NAMALWA (cell line): ENCODE measurements at regions not wholly inside any gene's neighbourhood (a gene's known extent, or its start where the extent isn't known, plus 50 kb on each side); places are given as distances from the start of the nearest gene placed in this dataset.
A peak's percentile ranks its signal among the peaks of the same experiment; 100 is the strongest.
"Not testable (repeated sequence)": the region's sequence is repeated elsewhere in the genome, so short reads cannot be mapped to it uniquely, and the experiment has no call there.

Experiments
- DNase-seq: peaks from one replicate; pipeline ENCODE4 v3.0.0-alpha.2; 2015; ENCODE audit warnings: low spot score

- DNase-seq = no peak
Observed at GRCh38 chr13:103894626-103895025, 828.4 kb upstream of the SLC10A2 start.

DNA sequence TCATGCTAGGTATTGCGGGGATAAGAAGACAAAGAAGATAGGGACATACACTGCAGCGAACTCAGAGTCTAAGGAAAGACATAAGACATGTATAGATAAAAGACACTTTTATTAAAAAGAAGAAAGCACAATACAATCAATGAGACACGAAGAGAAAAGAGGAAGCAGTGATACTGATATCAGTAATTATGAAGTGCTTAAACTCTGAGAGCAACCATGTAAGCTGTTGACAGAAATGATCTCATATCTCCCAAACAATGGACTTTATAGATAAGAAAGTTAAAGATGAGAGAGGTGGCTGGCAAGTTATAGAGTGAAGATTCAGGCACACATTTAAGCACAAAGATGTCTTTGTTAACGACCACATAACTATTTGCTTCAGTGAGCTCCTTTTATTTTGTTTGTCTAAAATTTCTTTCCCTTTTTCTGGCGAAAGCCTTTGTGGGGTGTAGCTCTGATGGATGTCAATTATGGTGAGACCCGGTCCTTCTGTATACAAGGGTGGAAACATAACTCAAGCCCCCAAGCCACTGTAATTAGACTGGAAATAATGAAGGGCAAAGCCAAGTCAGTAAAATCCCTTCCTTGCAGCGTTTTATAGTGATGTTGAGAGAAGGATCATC lies 818.0 kb upstream of the SLC10A2 start:
- no peak for DNase-seq

GRCh38 chr13:103883698-103884097 lies 817.5 kb upstream of the SLC10A2 start:
- DNase-seq = no peak

- no peak for DNase-seq
Observed at GRCh38 chr13:103883164-103883563, 816.9 kb upstream of the SLC10A2 start.

DNA sequence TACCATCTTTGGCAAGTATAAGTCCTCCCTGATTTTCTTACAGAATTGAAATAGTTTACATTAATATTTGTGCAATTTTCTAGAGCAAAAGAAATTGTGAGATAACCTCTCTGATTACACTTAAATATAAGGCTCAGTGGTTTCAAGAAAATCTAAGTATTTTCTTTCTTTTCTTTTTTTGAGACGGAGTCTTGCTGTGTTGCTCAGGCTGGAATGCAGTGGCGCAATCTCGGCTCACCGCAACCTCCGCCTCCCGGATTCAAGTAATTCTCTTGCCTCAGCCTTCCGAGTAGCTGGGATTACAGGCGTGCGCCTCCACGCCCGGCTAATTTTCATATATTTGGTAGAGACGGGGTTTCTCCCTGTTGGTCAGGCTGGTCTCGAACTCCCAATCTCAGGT lies 813.9 kb upstream of the SLC10A2 start:
- not testable (repeated sequence) for DNase-seq

DNA sequence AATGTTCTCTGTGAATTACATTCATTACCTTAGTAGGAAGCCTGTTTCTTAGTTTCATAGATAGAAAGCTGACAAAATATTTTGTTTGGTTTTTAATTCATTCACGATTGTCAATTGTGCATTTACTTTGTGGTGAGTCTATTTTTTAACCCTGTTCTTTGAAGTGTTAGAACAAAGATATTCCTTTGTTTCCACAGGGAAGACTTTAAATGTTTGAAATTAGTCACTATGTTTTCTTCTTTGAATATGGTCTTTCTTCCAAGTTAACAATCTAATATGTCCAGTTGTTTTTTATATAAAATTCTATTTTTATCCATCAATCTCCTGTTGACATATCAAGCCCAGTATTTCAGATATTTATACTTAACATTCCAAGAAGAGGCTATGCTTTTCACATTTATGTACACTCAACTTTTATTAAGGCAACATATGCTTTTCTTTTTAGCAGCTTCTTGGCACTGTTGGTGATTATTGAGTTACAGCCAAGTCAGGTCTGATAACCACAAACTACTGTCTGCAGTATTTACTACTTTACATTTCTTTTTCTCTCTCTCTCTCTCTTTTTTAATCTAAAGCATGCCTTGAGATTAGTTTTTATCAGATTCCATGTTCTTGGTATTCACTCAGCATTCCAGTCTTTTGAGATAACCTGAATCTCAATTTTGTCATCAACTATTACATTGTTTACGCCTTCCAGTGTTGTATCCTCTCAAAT lies 812.8 kb upstream of the SLC10A2 start:
- no peak for DNase-seq

DNA sequence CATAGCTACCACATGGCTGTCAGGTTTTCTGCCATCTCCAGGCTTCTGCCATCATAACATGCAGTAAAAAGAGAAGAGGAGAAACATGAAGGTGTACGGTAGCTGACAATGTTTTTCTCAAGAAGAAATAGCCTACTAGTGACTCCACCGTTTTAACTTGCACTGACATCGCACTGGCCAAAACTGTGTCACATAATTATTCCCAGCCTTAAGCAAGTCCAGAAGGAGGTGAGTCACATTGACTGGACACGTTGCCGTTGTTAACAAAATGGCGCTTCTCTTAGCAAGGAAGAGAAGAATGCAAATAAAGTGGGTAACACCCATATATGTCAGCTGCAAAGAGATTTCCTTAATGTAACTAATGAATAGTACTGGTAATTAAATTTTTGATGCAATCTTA lies 810.4 kb upstream of the SLC10A2 start:
- DNase-seq = no peak

GRCh38 chr13:103873725-103874124 lies 807.5 kb upstream of the SLC10A2 start:
- DNase-seq = no peak

GRCh38 chr13:103866048-103866447 lies 799.8 kb upstream of the SLC10A2 start:
- no peak for DNase-seq

- DNase-seq = no peak
Observed at GRCh38 chr13:103862525-103862924, 796.3 kb upstream of the SLC10A2 start.

DNA sequence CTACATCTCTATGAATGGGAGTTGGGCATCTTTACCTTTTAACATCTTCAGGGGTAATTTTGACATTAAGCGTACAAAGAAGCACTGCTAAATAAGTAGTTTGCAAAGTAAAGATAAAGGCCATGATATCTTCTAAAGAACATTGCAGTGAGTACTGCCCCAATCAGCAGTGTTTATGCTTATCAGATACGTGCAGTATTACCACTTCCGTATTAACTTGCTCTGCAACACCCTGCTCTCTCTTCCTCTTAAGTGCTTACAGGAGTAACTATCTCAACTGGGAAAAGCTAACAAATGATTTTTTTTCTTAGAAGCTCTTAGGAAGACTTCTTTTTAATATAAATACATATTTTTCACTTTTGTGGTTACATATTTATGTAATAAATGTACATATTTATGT lies 793.7 kb upstream of the SLC10A2 start:
- DNase-seq = no peak

DNA sequence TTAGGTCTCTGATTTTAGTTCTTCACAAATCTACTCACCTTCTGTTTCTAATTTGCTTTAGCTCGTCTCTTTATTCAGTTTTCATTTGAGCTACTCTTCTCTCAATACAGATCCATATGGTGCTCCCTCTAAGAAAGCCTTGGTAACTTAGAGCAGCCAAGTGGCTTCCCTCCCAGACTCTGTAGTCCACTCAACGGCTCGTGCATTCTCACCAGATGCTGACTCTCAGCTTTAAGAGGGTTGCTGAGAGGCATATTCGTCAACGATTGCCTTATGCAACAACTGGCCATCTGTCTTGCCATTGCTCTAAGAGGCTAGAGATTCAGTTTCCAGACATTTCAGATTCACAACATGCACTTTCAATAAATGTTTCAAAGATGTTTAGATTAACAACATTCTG lies 785.8 kb upstream of the SLC10A2 start:
- no peak for DNase-seq

DNA sequence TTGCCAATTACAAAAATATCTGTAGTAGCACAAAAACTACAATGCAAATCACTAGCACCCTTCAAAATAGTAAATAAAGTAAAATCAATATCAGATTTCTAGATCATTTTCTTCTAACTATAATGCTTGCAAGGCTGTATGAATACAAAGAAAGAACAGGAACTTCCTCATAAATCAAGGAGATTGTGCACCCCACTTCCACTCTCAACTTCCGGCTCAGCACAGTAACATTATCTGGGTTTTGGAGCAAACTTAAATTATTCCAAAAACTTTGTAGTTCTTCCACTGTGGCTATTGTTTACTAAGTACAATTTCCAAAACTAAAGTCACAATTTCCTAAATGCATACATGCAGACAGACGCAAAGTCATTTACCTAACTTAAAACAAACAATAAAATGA lies 778.3 kb upstream of the SLC10A2 start:
- no peak for DNase-seq

- no peak for DNase-seq
Observed at GRCh38 chr13:103839460-103839859, 773.2 kb upstream of the SLC10A2 start.

GRCh38 chr13:103835052-103835451 lies 768.8 kb upstream of the SLC10A2 start:
- no peak for DNase-seq

DNA sequence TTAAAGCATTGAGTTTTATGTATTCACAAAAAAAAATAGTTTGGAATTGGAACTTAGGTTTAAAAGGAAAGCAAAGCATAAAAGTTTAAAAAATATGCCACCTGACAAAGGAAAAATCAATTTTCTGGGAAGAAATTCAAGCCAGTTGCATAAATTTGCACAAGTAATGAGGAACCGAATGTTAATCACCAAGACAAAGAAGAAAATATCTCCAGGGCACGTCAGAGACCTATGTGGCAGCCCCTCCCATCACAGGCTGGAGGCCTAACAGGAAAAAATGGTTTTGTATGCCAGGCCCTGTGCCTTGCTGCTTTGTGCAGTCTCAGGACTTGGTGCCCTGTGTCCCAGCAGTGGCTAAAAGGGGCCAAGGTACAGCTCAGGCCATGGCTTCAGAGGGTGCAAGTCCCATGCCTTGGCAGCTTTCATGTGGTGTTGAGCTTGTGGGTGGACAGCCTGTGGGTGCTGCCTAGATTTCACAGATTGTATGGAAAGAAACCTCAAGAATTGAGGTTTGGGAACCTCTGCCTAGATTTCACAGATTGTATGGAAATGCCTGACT lies 767.2 kb upstream of the SLC10A2 start:
- DNase-seq = no peak

DNA sequence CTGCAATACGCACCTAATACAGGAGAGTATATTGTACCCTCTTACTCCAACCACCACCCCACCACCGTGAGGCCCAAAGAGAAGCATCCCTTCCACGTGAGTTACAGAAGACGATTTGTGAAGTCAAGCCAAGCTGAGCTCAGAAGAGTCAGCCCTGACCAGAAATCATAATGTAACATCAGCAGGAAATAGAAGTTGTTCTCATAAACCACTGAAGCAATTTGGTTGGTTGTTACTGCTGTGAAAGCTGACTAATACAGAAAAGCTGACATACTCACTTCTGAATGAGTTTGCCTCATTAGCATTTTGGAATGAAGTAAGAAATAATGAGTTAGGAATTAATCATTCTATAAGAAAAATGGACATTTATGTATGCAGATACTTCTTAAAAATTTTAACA lies 749.4 kb upstream of the SLC10A2 start:
- no peak for DNase-seq

- DNase-seq = no peak
Observed at GRCh38 chr13:103812971-103813370, 746.8 kb upstream of the SLC10A2 start.

DNA sequence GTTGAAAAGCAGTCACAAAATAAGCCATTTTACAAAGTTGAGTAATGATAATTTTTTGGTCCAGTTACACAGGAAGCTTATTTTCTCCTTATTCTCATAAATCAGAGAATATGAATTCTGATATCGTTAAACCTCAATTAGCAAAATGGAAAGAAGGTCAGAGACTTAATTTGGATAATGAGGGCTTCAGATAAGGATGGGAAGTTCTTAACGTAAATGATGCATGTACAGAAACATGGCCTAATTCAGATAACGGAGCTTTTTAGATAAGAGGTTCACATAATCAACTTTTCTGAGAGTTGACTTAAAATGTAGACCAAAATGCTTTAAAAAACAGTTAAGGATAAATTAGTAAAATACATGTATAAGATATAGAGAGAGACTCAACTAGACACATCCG lies 746.3 kb upstream of the SLC10A2 start:
- DNase-seq = no peak

GRCh38 chr13:103810026-103810425 lies 743.8 kb upstream of the SLC10A2 start:
- DNase-seq = no peak

DNA sequence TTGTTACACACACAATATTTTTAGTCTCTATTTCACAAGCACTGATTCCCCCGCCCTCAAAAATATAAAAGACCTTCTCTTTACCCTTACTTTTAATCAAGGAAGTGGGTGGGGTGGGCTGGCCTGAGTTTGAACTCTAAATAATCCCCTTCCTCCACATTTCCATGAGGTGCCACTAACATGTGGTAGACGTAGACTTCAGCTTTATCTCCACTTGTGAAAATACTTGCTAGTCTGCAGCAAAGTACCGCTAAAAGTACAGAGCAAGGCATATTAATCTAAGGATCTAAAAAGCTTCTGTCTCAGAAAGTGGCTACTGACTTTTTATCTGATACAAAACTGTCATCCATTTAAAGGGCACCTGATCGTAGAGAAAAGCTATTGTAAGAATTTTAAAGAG lies 739.6 kb upstream of the SLC10A2 start:
- no peak for DNase-seq

DNA sequence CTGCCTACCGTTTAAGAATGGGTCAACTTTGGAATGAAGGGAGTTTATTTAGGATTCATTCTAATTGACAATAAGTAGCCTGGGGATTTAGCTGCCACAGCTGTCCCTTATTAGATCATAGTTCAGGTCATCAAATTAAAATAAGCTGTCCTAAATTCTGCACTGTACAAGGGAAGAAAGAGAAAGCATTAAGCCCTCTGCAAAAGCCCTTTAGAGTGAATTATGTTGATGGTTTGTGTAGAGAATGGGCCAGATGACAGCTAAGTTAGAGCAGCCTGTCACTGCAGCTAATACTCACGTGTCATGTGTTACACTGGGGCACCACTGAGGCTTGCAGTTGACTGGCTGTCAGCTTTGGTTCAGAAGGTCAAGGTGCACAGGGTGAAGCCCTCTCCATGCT lies 737.1 kb upstream of the SLC10A2 start:
- no peak for DNase-seq

DNA sequence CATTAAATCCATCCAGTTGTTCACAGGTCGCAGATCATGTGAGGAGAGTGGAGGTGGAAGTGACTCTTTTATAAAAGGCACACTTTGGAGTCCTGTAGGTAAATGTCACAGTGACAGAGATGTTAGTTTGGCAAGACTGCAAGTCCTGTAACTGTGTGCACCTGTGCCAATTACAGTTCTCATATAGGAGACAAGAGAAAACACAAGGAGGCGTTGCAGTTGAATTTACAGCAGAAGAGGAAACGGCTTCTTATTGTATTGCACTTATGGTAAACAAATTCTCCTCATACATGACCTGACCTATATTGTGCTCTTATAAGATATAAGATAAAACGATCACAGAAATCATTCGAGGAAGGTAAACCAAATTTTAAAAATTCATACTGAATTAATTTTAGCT lies 732.8 kb upstream of the SLC10A2 start:
- peak; percentile 22 for DNase-seq
